ENCODE measurements at regions not wholly inside any gene's neighbourhood (a gene's known extent, or its start where the extent isn't known, plus 50 kb on each side); places are given as distances from the start of the nearest gene placed in this dataset.

- TF ChIP-seq, protein P1, sequence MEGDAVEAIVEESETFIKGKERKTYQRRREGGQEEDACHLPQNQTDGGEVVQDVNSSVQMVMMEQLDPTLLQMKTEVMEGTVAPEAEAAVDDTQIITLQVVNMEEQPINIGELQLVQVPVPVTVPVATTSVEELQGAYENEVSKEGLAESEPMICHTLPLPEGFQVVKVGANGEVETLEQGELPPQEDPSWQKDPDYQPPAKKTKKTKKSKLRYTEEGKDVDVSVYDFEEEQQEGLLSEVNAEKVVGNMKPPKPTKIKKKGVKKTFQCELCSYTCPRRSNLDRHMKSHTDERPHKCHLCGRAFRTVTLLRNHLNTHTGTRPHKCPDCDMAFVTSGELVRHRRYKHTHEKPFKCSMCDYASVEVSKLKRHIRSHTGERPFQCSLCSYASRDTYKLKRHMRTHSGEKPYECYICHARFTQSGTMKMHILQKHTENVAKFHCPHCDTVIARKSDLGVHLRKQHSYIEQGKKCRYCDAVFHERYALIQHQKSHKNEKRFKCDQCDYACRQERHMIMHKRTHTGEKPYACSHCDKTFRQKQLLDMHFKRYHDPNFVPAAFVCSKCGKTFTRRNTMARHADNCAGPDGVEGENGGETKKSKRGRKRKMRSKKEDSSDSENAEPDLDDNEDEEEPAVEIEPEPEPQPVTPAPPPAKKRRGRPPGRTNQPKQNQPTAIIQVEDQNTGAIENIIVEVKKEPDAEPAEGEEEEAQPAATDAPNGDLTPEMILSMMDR (IDR thresholded peaks at IDR 0.05), result no peak
- TF ChIP-seq TCF7L2 (IDR thresholded peaks at IDR 0.05; ENCODE audit: low read depth, low read length) (no peak), POLR2AphosphoS5 (IDR thresholded peaks at IDR 0.05; ENCODE audit: low read depth, low read length) (no peak)
These were observed 75.4 kb upstream of the LRATD1 start for GRCh38 chr2:14557111-14557510.

All from Panc1 (cell line).